Neural cell (in vitro differentiated cells): ENCODE measurements at regions not wholly inside any gene's neighbourhood (a gene's known extent, or its start where the extent isn't known, plus 50 kb on each side); places are given as distances from the start of the nearest gene placed in this dataset.

Experiments
- EZH2 ChIP-seq: fragments of 200-600, 300-800 bp; shearing (Covaris generic), sonication (generic); IDR thresholded peaks from 2 replicates; pipeline ENCODE4 v1.6.1; 2014; ENCODE audit warnings: antibody characterized with exemption, low read length, borderline replicate concordance, mild to moderate bottlenecking; ENCODE audit not compliant: insufficient read depth, poor library complexity, severe bottlenecking
- MXI1 ChIP-seq: fragments of 450-650 bp; conservative IDR thresholded peaks from 2 replicates; pipeline ENCODE4 v1.6.1; 2014; ENCODE audit warnings: antibody characterized with exemption, mild to moderate bottlenecking; ENCODE audit not compliant: poor library complexity, severe bottlenecking
- POLR2AphosphoS5 ChIP-seq: IDR thresholded peaks from 2 replicates; pipeline ENCODE4 v1.6.1; 2012
- RAD21 ChIP-seq: fragments of 450-650 bp; conservative IDR thresholded peaks from 2 replicates; pipeline ENCODE4 v1.6.1; 2014; ENCODE audit warnings: antibody characterized with exemption, mild to moderate bottlenecking, moderate library complexity
- SMC3 ChIP-seq: fragments of 450-650 bp; conservative IDR thresholded peaks from 2 replicates; pipeline ENCODE4 v1.6.1; 2014; ENCODE audit warnings: antibody characterized with exemption, mild to moderate bottlenecking, moderate library complexity; ENCODE audit not compliant: poor library complexity
- TAF1 ChIP-seq: IDR thresholded peaks from 2 replicates; pipeline ENCODE4 v1.6.1; 2012; ENCODE audit warnings: low read depth
- TF ChIP-seq, protein P1 (sequence below): fragments of 450-650 bp; IDR thresholded peaks from 2 replicates; pipeline ENCODE4 v1.5.1; 2014; ENCODE audit warnings: antibody characterized with exemption, mild to moderate bottlenecking, moderate library complexity; ENCODE audit not compliant: poor library complexity, severe bottlenecking

DNA sequence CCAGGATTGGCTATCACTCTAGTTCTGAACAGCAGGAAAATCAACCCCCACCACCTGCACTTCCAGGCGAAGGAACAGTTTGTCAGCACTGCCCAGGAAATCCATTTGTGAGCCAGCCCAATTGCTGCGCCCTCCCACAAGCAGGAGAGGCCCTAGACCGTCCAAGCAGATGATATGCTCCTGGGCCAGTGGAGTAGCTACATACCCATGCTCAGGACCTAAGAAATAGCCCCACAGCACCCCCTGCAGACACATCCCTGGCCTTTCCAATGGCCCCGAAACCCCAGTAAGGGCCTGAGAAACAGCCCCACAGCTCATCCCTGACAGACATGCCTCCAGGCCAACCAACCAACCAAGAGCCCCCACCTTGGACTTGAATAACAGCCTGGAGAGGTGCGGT is 111.5 kb upstream of the ZC3H11B start:
- TF ChIP-seq, protein P1, sequence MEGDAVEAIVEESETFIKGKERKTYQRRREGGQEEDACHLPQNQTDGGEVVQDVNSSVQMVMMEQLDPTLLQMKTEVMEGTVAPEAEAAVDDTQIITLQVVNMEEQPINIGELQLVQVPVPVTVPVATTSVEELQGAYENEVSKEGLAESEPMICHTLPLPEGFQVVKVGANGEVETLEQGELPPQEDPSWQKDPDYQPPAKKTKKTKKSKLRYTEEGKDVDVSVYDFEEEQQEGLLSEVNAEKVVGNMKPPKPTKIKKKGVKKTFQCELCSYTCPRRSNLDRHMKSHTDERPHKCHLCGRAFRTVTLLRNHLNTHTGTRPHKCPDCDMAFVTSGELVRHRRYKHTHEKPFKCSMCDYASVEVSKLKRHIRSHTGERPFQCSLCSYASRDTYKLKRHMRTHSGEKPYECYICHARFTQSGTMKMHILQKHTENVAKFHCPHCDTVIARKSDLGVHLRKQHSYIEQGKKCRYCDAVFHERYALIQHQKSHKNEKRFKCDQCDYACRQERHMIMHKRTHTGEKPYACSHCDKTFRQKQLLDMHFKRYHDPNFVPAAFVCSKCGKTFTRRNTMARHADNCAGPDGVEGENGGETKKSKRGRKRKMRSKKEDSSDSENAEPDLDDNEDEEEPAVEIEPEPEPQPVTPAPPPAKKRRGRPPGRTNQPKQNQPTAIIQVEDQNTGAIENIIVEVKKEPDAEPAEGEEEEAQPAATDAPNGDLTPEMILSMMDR: no peak
- no peak for TF ChIP-seq SMC3
- no peak for TF ChIP-seq POLR2AphosphoS5
- TF ChIP-seq TAF1: no peak
- TF ChIP-seq RAD21: no peak
- no peak for TF ChIP-seq EZH2
- TF ChIP-seq MXI1: no peak
